CD4-positive, alpha-beta T cell treated with Interferon gamma for 1 hour (primary cell): ENCODE measurements at regions not wholly inside any gene's neighbourhood (a gene's known extent, or its start where the extent isn't known, plus 50 kb on each side); places are given as distances from the start of the nearest gene placed in this dataset.
"Not testable (repeated sequence)": the region's sequence is repeated elsewhere in the genome, so short reads cannot be mapped to it uniquely, and the experiment has no call there.

Source experiments
- DNase-seq: peaks from one replicate; pipeline ENCODE4 v3.0.0-alpha.2; 2020

DNA sequence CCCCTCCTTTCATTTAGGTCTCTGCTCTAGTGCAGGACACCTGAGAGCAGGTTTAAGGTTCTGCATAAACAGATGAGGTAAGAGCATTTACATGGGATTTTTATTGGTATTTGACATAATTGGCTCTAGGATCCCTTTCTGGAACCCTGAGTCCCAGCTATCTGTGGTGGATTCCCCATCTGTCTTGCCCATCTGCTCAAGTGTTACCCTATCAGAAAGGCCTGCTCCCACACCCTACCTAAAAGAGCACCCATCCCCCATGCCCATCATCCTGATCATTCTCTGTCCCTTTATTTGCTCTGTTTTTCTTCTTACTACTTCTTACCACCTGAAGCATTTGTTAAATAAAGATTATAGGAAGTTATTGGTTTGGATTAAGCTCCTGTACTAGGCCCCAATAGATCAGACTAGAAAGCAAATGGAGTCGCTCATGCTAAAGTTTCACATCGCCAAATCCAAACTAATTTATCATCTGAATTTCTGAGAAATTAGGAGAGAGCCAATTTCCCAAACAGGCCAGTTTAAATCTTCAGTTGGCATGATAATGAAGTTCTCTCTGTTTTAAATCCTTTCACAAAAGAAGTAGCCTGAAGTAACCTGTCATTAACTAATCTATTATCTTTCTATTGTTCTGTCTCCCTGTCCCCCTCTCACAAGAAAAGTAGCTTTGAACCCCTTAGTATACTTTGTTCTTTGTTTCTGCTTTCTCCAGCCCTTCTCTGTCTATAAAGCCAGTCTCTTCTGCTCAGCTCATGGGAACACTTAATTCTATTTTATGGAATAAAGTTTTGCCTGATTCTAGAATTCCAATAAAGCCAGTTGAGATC lies 178.6 kb downstream of the ZNF674 start:
- no peak for DNase-seq

DNA sequence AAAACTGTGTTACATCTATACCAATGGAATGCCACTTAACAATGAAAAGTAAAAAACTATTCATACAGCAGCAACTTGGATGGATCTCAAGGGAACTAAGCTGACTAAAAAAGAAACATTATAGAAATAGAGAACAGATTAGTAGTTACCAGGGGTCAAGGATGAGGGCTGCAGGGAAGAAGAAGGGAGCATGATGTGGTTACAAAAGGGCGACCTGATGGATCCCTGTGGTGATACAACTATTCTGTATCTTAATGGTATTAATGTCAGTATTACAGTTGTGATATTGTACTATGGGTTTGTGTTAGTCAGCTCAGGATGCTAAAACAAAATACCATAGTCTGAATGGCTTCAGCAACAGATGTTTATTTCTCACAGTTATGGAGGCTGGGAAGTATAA lies 190.7 kb downstream of the ZNF674 start:
- DNase-seq = no peak

DNA sequence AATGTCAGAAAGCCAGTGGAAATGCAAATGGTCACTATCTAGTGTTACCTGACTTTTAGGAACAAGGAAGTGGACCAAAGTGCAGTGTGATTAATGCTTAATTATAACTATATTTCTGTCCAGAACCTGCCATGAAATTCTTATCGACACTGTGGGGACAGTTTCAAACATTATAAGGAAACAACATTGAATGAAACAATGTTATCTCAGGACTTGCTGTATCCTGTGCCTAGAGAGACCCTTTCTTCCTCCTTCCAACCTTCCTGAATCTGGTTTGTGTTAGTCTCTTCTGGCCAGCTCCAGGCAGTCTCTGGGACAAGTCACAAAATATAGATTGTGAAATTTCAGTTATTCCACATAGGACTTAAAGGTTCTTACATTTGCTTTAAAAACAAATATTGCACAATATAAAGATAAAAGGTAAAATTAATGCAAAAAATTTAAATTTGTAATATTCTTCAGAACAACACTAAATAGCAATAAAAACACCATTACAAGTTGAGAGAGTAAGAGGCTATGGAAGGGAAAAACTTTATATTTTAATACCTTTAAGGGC lies 203.4 kb downstream of the ZNF674 start:
- no peak for DNase-seq

DNA sequence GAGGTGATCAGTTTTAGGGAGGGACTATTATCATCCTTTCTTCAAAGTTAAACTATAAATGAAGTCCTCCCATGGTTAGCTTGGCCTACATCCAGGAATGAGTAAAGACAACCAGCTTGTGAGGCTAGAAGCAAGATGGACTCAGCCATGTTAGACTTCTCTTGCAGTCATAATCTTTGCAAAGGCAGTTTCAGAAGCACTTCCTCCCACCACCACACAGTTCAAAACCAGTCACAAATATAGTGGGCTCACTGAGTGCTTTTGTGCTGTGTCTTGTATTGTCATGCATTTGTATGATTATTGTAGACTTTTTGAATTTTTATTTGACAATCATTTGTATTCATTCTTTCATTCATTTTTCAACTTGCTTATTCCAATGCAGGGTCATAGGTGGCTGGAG lies 204.5 kb downstream of the ZNF674 start:
- DNase-seq = no peak

DNA sequence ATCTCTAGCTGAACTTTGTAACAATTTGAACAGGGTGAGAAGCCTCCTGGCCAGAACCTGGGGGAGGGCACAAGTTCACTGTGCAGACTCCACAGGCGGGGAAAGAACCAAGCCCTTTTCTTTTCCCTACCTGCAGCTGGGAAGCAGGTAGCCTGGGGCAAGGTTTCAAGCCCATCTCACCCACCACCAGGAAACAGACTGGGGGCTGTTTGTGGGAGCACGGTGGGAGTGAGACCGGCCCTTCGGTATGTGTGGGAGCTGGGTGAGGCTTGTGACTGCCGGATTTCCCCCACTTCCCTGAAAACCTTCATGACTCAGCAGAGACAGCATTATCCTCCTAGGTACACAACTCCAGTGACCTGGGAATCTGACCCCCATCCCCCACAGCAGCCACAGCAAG lies 211.7 kb downstream of the ZNF674 start:
- DNase-seq = no peak

DNA sequence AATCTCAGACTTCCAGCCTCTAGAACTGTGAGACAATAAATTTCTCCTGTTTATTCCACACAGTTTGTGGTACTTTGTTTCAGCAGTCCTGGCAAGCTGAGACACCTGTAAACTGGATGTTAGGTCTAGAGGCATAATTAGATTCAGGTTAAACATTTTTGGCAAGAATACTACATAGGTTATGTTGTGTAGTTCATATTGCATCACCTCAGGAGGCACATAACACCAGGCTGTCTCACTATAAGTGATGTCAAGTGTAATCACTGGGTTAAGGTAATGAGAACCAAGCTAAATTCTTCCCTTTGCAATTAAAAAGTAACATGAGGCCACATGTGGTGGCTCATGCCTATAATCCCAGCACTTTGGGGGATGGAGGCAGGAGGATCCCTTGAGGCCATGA lies 214.2 kb downstream of the ZNF674 start:
- no peak for DNase-seq

DNA sequence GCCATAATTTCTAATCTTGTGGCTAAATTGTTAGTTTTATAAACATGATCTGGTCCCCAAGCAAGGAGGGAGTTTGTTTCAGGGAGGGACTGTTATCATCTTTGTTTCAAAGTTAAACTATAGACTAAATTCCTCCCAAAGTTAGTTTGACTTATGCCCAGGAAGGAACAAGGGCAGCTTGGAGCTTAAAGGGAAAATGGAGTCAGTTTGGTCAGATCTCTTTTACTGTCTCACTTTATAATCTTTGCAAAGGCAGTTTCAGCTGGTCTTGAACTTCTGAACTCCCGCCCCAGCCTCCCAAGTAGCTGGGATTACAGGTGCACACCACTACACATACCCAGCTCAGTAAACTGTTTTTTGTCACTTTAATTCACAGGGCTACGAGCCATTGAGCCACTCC lies 214.7 kb downstream of the ZNF674 start:
- no peak for DNase-seq

DNA sequence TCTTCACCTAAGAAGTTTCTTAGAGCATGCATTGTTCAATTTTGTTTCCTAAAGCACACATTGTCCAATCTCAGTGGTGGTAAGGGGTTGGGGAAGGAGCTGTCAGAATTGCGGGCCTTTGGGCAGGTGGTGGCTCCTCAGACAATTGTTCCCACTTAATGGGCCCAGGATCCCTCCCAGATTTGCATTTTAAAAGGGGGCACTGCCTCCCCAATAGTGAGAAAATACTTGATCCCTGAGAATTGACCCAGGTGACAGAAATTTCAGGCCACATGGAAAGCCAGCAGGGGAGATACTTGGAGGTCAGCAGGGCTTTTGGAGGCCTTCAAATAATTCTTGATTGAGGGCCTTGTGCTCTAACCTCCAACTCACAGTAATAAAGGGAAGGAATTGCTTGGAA lies 217.1 kb downstream of the ZNF674 start:
- DNase-seq = no peak

DNA sequence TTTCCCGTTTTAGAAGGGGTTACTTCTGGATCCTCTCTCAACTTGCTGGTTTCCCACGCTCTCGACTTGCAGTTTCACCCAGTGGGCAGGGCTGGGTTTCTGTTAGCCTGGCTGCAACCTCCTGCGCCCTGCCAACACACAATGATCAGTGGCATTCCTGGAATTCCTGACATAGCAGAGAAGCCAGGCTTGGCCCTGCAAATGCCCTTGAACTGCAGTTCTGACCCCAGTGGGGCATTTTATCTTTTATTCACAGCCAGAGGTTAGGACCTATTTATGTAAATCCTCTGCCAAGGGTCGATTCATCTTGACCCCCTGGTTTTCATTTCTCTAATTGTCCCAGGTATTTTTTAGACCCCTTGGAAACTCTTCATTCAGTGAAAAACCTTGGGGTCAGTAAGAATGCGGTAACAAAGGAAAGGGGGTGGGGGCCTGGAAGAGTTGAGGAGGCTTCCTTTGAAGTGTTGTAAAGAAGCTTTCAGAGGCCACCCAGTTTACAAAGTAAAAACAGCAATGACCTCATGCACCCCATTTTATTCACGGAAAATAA lies 217.6 kb downstream of the ZNF674 start:
- DNase-seq = no peak

DNA sequence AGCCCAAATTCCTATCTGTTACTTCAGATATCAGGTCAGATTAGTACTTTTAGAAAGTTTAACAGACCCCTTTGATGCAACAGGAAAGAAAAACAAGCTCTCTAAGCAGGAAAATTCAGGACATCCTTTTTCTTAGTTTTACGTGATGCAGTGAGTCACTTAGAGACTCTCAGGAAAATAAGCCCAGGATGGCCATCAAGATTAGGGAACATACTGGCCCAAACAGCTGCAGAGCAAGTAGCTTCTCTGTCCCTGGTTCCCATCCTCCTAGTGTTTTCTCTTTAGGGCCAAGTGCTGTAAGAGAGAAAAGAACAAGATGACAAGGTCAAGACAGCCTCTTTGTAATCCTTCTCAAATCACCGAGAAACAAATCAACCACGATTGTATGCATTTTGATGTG lies 219.1 kb downstream of the ZNF674 start:
- no peak for DNase-seq

DNA sequence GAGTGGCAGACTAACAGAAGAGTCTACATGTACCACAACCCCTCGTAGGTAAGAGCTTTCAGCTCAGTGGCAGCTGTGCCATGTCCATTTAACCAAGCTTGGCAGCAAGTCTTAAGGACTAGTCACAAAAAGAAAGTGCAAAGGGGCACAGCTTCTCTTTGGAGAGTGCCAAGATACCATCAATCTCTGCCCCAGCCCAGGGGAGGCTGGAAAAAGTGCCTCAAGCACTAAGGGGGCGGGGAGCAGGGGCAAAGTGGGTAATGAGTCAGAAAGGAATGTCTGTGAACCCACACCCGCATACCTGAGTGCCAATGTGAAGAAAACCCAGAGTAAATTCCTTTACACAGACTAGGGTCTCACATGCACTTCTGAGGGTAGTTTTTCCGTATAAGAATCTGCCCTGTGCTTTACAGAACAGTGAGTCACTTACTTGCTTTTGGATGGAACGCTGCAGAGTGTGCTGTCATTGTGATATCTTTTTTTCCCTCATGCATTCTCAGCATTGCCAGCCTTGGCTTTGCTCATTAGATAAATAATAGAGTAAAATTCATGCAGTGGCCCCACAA lies 219.8 kb downstream of the ZNF674 start:
- no peak for DNase-seq

DNA sequence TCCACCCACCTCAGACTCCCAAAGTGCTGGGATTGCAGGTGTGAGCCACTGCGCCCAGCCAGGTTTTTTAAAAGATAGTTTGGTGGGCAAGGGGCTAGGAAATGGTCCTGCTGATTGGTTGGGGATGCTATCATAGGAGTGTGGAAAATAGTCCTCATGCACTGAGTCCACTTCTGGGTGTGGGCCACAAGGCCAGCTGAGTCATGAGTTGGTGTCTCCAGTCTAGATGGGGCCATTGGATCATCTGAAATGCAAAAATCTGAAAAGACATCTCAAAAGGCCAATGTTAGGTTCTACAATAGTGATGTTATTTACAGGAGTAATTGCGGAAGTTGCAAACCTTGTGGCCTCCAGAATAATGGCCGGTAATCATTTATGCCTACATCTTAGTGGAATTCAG lies 221.1 kb downstream of the ZNF674 start:
- no peak for DNase-seq

DNA sequence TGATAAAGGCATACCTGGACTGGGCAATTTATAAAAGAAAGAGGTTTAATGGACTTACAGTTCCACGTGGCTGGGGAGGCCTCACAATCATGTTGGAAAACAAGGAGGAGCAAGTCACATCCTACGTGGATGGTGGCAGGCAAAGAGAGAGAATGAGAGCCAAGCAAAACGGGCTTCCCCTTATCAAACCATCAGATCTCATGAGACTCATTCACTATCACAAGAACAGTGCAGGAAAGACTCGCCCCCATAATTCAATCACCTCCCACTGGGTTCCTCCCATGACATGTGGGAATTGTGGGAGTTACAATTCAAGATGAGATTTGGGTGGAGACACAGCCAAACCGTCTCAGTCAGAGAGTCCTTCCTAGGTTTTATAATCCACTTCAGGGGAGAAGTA lies 222.3 kb downstream of the ZNF674 start:
- DNase-seq = not testable (repeated sequence)

DNA sequence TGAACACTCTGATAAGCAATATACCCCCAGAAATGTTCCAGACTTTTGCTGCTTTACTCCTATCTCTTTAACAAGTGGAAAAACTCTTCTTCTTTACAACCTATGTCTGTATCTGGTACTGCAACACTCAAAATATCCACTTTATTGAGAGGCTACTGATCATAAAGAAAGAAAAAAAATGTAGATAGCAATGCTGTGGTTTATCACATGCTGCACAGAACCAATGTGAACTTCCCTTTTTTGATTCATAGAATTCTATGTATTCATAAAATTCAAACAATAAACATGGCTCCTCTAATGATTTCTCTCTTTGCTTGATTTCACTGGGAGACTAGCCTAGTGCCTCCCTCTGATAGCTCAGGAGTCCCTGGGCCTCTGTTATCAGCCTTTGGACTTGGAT lies 223.5 kb downstream of the ZNF674 start:
- no peak for DNase-seq

DNA sequence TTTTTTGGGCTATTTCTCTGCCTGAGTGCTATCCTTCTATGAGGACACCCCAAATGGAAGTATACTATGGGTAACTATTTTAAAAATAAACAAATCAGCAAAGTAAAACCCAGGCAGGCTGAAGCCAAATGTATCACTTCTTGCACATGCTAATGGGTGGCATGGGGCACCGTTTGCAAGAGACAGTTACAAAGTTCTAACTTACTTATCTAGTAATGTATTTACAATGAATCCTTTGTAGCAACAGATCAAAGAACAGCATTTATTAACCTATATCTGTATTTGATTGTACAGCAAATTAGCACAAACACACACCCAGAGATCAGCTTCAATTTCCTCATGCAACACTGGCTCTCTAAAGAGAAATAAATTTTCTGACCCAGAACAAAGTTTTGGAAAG lies 225.5 kb downstream of the ZNF674 start:
- no peak for DNase-seq

DNA sequence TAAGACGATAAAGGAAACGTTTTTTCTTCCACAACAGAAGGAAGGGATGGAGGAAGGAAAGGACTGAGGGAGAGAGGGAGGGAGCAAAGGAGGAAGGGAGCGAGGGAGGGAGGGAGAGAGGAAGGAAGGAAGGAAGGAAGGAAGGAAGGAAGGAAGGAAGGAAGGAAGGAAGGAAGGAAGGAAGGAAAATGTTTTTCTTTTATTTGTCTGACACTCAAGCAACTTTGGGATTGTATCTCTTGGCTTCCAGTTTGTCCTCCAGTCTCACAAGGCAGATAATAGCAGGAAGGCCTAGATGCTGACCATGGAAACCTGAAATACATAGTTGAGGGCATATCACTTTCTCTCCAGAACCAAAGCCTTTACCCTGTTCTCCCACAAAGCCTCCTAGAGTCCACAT lies 226.7 kb downstream of the ZNF674 start:
- DNase-seq = no peak

DNA sequence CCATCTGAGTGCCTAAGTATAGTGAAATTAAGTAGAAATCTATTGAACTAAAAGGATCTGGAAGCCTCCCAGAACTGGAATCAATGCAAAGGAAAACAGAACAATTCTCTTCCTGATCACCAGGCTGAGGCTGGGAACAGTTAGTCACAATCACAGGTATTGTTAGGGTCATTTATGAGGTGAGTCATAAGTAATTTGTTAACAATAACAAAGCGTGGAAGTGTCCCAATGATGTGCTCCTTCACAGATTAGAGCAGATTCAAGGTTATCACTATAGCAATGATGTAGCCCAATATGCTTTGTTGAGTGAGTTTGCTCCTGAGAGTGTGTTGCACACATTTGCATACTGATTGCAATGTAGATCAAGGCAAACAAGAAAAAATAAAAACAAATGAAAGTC lies 228.1 kb downstream of the ZNF674 start:
- no peak for DNase-seq

DNA sequence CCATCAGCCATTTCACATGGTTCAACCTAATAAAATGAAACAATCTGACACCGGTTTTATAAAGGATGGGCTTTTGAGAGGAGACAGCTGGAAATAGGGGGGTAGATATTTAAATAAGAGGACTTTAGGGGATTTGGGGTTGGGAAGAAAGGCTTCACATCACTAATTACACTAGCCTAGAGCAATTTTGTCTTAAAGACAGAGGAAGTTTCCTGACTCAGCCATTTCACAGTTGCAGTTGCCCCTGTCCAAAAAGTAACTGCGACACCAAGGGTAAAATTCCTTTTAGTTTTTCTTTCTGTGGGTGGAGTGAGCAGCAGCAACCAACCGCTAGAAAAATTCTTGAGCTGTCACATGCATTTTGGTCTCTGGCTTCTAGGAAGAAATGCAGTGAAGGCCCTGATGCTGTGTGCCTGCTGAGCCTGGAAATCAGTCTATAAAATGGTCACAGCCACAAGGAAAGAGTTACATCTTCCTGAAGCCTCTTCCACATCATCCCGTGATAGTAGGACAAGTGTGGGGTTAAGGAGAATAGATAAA lies 233.6 kb downstream of the ZNF674 start:
- DNase-seq = no peak

DNA sequence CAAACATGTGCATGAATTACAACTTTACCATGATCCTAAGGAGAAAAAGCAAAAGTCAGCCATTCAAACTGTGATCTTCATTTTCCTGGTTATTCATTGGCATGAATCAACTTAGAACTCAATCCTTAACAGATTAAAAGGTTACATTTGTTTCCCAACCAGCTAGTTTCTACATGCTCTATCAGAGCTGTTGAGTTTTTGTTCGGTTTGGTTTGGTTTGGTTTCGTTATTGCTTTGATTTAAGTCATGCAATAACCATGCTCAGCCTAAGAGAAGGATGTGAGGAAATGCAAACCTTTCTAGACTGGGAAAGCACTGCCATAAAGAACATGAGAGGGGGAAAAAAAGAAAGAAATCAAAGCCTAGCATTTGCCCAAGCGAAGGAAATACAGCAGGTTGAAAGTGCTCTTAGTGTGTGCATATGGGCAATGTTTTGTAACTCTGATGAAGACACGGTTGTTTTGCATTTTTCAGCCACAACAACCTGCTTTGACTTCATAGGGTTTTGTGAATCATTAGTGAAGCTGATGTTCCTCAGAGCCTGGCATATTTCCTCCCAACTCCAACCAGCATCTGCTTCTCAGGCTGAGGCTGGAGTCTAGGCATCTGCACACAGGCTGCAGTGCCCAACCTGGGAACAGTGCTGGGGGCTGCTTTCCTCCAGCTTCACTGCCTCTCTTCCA lies 234.3 kb downstream of the ZNF674 start:
- DNase-seq = no peak

DNA sequence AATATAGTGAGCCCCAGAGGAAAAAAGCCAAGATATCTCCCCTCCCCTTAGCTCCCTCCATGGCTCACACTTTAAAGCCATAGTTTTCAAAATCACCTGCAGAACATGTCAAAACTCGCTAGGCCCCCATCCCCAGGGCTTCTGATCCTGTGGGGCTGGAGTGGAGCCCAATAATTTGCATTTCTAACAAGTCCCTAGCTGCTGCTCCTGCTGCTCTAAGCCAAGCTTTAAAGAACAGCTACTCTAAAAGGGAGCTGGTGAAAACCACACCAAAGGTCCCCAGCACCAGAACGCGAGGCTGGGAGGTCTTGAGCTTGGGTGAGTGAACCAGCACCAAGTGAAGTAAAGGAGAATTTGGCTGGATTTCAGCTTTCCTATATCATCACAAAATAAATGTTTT lies 237.1 kb downstream of the ZNF674 start:
- no peak for DNase-seq

DNA sequence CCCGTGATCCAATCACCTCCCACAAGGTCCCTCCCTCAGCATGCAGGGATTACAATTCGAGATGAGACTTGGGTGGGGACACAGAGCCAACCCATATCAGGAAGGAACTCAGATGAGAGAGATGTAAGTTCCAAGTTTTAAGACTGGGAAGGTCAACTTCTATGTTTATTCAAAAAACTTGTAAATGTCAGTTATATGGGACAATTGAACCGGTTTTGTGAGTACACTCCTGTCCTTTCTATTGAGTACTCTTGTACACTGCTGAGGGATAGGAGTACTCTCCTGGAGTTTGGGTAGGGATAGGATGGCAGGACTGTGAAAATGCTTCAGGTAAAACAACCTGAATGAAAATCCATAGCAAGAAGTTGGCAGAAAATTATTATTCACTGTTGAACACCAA lies 239.1 kb downstream of the ZNF674 start:
- no peak for DNase-seq

DNA sequence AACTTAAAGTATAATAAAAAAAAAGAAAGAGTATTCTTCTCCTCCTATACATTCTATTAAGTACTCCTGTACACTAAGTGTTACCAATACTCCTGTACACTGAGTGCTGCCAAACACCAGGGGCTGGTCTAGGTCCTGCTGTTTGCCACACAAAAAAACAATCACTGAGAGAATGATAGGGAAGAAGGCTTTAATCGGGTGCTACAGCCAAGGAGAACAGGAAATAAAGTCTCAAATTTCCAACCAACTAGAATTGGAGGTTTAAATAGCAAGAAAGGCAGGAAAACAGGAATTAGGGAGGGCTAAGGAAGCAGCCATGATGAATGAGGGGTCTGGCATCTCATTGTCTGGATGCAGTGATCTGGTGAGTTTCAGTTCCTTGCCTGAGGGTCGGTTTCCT lies 239.8 kb downstream of the ZNF674 start:
- no peak for DNase-seq

DNA sequence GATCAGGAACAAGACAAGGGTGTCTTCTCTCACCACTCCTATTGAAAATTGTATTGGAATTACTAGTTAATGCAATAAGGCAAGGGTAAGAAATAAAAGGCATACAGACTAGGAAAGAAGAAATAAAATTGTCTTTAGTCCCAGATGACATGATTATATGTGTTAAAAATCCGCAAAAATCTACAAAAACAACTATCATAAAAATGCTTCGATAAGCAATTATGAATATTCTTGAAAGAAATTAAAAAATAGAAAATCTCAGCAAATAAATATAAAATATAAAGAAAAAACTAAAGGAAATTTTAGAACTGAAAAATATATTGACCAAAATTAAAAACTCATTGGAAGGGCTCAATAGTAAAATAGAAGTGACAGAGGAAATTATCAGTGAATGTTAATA lies 243.3 kb downstream of the ZNF674 start:
- no peak for DNase-seq

DNA sequence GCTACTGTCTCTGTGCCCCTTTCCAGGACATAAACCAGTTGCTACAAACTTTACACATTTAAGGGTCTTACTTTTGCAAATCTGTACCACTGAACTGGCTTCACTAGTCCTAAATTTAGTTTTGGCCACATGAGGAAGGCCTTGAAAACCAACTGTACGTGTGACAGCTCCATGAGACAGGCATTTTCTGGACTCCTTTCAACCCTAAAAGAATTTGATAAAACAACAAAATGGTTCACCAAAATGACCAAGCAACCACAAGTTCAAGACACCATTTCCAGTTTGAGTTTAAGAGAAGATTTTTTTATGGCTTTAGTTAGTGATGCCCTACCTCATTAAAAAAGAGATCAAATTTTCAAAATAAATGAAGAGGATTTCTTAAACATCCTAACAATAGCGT lies 246.4 kb downstream of the ZNF674 start:
- no peak for DNase-seq
